GM13976 (cell line): ENCODE measurements at regions not wholly inside any gene's neighbourhood (a gene's known extent, or its start where the extent isn't known, plus 50 kb on each side); places are given as distances from the start of the nearest gene placed in this dataset.
"Not testable (repeated sequence)": the region's sequence is repeated elsewhere in the genome, so short reads cannot be mapped to it uniquely, and the experiment has no call there.

ENCODE experiments used
- DNase-seq: peaks from one replicate; pipeline ENCODE4 v3.0.0; 2012; ENCODE audit warnings: low spot score
- in situ Hi-C: fragments of 300-500 bp; cut with MboI; formaldehyde crosslinking; loops from one replicate; pipeline ENCODE4 v1.12.0; 2022; ENCODE audit warnings: low sequenced_read_pairs, mixed read lengths, inconsistent platforms; ENCODE audit not compliant: unreplicated experiment
- TF ChIP-seq, protein P1 (sequence below): IDR thresholded peaks from 2 replicates; pipeline ENCODE4 v1.5.1; 2012; ENCODE audit warnings: borderline replicate concordance, mild to moderate bottlenecking; ENCODE audit not compliant: insufficient read depth; ENCODE audit errors: extremely low read depth, missing control alignments, control extremely low read depth

GRCh38 chr11:25790396-25790795, 541.5 kb upstream of the ANO3 start:
- in situ Hi-C loops = no loop called here
- TF ChIP-seq, protein P1, sequence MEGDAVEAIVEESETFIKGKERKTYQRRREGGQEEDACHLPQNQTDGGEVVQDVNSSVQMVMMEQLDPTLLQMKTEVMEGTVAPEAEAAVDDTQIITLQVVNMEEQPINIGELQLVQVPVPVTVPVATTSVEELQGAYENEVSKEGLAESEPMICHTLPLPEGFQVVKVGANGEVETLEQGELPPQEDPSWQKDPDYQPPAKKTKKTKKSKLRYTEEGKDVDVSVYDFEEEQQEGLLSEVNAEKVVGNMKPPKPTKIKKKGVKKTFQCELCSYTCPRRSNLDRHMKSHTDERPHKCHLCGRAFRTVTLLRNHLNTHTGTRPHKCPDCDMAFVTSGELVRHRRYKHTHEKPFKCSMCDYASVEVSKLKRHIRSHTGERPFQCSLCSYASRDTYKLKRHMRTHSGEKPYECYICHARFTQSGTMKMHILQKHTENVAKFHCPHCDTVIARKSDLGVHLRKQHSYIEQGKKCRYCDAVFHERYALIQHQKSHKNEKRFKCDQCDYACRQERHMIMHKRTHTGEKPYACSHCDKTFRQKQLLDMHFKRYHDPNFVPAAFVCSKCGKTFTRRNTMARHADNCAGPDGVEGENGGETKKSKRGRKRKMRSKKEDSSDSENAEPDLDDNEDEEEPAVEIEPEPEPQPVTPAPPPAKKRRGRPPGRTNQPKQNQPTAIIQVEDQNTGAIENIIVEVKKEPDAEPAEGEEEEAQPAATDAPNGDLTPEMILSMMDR = no peak
- no peak for DNase-seq

DNA sequence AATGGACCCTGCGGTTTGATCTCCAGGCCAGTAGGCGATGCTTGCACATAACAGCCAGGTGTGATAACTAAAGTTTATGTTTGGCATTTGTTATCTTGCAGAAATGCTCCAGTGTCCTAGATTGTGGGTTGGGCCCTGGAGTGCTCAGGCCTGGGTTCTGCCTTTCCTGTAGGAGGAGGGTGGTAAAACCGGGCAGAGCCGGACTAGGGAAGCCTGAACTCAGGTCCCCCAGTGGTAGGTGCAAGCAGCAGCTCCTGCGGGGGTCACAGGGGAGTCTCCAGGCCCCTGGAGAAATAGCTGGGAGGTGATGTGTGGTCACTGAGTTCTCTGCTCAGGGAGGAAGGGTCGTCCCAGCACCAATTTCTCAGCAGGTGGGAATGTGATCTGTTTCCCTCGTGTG, 538.3 kb upstream of the ANO3 start:
- TF ChIP-seq, protein P1 = no peak
- in situ Hi-C loops = no loop called here
- no peak for DNase-seq

DNA sequence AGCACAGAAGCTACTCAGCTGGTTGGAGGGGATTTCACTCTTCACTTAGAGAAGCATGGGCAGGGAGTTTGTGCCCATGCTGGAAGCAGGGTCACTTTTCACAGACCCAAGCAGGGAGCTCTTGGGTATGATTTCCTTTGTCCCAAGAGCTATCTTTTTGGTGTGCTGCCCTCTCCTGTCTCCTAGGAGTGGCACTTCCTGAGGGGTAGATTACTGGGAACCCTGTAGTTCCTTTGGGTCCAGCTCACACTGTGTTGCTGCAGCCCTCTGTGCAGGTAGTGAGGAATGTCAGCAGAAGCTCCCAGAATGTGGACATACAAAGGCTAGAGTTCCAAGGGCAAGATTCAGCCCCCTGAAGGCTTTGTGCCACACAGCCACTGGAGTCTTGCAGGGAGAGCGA, 537.1 kb upstream of the ANO3 start:
- no peak for DNase-seq
- in situ Hi-C loops = no loop called here
- TF ChIP-seq, protein P1 = no peak

DNA sequence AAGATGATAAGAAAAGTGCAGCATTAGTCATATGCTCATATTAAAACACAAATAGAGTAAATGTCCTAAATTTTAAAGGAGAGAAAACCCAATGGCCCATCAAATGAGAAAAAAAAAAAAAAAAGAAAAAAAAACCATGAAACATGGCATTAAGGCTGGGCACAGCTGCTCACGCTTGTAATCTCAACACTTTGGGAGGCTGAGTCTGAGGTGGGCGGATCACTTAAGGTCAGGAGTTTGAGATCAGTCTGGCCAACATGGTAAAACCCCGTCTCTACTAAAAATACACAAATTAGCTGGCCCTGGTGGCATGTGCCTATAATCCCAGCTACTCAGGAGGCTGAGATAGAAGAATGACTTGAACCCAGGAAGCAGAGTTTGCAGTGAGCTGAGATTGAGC, 515.5 kb upstream of the ANO3 start:
- no peak for DNase-seq
- in situ Hi-C loops = no loop called here
- TF ChIP-seq, protein P1 = no peak

DNA sequence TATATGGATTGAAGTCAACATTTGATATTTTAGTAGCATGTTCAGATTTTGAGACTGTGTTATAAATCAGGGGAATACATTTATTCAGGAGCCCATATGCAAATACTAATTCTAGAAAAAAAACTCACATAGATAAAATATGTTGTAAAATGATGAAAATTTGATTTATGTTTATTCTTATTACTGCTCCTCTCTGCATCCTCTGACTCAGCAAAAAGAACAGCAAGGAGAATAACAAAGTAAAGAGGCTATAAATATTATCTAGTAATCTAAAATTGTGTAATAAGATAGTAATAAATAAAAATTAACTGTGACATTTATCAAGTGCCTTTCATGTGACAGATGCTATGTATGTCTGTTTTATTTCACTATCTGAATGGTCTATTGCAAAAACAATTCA, 507.2 kb upstream of the ANO3 start:
- in situ Hi-C loops = no loop called here
- no peak for DNase-seq

DNA sequence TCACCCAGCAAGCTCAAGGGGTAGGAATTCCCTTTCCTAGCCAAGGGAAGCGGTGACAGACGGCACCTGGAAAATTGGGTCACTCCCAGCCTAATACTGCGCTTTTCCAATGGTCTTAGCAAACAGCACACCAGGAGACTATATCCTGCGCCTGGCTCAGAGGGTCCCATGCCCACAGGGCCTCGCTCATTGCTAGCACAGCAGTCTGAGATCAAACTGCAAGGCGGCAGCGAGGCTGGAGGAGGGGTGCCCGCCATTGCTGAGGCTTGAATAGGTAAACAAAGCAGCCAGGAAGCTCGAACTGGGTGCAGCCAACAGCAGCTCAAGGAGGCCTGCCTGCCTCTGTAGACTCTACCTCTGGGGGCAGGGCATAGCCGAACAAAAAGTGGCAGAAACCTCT, 500.4 kb upstream of the ANO3 start:
- in situ Hi-C loops, DNase-seq: not testable (repeated sequence)

More for the DNA sequence above, 507.2 kb upstream of the ANO3 start:
- TF ChIP-seq, protein P1 = no peak

- DNase-seq = no peak
- in situ Hi-C loops = no loop called here
- TF ChIP-seq, protein P1 = no peak
These were observed 492.9 kb upstream of the ANO3 start for GRCh38 chr11:25838918-25839625.
